ENCODE measurements at regions not wholly inside any gene's neighbourhood (a gene's known extent, or its start where the extent isn't known, plus 50 kb on each side); places are given as distances from the start of the nearest gene placed in this dataset.
"Not testable (repeated sequence)": the region's sequence is repeated elsewhere in the genome, so short reads cannot be mapped to it uniquely, and the experiment has no call there.

GRCh38 chr14:71629765-71630492 is 302.3 kb upstream of the RGS6 start:
- H3K27me3 Mint-ChIP-seq = no peaks in the 10 kb centered on the region

DNA sequence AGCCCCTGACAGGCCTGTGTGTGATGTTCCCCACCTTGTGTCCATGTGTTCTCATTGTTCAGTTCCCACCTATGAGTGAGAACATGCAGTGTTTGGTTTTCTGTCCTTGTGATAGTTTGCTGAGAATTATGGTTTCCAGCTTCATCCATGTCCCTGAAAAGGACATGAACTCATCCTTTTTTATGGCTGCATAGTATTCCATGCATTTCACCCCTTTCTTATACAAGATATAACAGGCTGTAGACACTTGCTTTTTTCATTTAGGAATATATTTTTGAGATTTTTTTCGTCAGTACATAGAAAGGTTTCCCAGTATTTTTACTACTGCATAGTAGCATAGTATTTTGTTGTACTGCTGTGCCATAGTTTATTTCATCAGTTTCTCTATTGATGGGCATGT is 301.2 kb upstream of the RGS6 start:
- not testable (repeated sequence) for DNase-seq (ENCODE audit: low spot score in 2 of 2); H3K27ac Mint-ChIP-seq; H3K27me3 Mint-ChIP-seq; H3K4me1 Mint-ChIP-seq; ATAC-seq (ENCODE audit: low read depth); H3K9me3 Mint-ChIP-seq; H3K4me3 Mint-ChIP-seq
- H3K36me3 Mint-ChIP-seq = peaks cover 46% of the 10 kb centered on the region

More at GRCh38 chr14:71629765-71630492, 302.3 kb upstream of the RGS6 start:
- no peak for ATAC-seq (ENCODE audit: low read depth)
- Mint-ChIP-seq H3K27ac (no peak overlapping the region), H3K4me3 (no peak overlapping the region), H3K4me1 (no peaks in the 10 kb centered on the region), H3K9me3 (no peaks in the 10 kb centered on the region), H3K36me3 (peaks cover 41% of the 10 kb centered on the region)
- DNase-seq (ENCODE audit: low spot score in 2 of 2) = no peak

DNA sequence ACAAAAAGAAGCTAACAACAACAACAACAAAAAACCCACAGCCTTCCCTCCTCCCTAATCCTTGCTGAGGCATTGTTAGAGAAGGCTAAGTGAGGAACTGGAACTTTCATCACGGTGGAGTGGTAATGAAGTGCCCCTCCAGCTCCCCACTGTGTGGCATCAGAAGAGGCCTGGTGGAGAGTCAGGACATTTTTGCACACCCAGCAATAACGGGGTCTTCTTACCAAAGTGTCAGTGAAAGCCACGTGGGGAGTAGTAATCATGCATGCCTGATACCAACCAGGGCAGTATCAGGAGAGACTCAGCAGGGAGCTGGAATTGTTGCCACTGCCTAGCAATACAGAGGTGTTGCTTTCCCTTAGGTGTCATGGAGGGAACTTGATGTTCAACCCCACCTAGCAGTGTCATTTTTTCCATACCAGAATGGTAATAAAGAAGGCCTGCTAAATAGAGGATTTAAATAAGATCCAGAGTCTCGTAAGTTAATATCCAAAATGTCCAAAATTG is 299.7 kb upstream of the RGS6 start:
- Mint-ChIP-seq H3K4me3 (no peak overlapping the region), H3K4me1 (no peaks in the 10 kb centered on the region), H3K36me3 (peaks cover 52% of the 10 kb centered on the region), H3K9me3 (peaks cover 2% of the 10 kb centered on the region), H3K27ac (no peak overlapping the region), H3K27me3 (no peaks in the 10 kb centered on the region)
- ATAC-seq (ENCODE audit: low read depth) (no peak), DNase-seq (ENCODE audit: low spot score in 2 of 2) (no peak)

DNA sequence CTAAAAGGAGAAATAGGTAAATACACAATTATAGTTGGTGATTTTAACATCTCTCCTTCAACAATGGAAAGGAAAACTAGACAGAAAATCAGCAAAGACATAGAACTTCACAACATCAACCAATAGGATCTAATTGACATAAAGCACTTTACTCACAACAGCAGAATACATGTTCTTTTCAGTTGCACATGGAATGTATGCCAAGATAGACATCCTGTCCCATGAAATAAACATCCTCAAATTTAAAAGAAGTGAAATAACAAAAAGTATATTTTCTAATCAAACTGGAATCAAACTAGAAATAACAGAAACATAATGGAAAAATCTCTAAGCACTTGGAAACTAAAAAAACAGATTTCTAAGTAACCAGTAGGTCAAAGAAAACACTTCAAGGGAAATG is 296.2 kb upstream of the RGS6 start:
- H3K36me3 Mint-ChIP-seq = peaks cover 42% of the 10 kb centered on the region

DNA sequence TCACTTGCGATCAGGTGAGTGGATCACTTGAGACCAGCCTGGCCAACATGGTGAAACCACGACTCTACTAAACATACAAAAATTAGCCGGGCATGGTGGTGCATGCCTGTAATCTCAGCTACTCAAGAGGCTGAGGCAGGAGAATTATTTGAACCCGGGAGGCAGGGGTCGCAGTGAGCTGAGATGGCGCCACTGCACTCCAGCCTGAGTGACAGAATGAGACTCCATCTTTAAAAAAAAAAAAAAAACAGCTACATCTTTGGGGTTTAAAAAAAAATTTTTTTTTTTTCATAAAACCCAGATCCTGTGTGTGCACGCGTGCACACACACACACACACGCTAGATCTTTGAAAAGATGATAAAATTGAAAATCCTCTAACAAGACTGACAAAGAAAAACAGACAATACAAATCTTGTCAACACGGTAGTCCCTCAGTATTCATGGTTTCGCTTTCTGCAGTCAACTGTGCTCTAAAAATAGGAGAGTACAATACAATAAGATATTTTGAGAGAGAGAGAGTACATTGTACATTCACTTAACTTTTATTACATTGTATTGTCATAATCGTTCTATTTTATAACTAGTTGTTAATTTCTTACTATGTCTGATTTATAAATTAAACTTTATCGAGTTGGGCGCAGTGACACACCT is 295.3 kb upstream of the RGS6 start:
- no peaks in the 10 kb centered on the region for H3K4me1 Mint-ChIP-seq
- H3K27me3 Mint-ChIP-seq = no peaks in the 10 kb centered on the region
- no peak overlapping the region for H3K4me3 Mint-ChIP-seq
- H3K9me3 Mint-ChIP-seq = peaks cover 5% of the 10 kb centered on the region
- ATAC-seq (ENCODE audit: low read depth) (no peak), DNase-seq (ENCODE audit: low spot score in 2 of 2) (no peak)
- peaks cover 46% of the 10 kb centered on the region for H3K36me3 Mint-ChIP-seq
- no peak overlapping the region for H3K27ac Mint-ChIP-seq

More for the DNA sequence above, 296.2 kb upstream of the RGS6 start:
- Mint-ChIP-seq H3K4me3 (no peak overlapping the region), H3K27ac (peak overlapping the region; percentile 19), H3K9me3 (peaks cover 4% of the 10 kb centered on the region), H3K4me1 (no peaks in the 10 kb centered on the region), H3K27me3 (no peaks in the 10 kb centered on the region)
- no peak for ATAC-seq (ENCODE audit: low read depth)
- DNase-seq (ENCODE audit: low spot score in 2 of 2) = no peak

DNA sequence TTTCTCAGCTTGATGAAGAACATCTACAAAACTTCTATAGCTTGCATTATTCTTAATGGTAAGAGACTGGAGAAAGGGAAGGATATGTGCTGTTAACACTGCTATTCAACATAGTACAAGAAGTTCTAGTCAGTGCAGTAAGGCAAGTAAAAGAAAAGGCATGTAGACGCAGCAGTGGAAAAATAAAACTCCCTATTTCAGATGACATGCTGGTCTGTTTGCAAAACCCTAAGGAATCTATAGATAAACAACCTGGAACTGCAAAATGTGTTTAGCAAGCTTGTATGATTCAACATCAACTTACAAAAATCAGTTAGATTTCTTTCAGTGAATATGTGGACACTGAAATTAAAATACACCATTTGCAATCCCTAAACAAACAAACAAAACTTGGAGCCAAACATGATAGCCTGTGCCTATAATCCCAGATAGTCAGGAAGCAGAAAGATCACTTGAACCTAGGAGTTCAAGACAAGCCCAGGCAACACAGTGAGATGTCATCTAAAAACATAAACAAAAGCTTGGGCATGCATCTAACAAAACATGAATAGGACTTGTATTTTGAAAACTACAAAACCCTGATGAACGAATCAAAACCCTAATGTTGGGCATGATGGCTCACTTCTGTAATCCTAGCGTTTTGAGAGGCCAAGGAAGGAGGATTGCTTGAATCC is 293.6 kb upstream of the RGS6 start:
- ATAC-seq (ENCODE audit: low read depth) (no peak), DNase-seq (ENCODE audit: low spot score in 2 of 2) (no peak)
- Mint-ChIP-seq H3K9me3 (peaks cover 14% of the 10 kb centered on the region), H3K27me3 (no peaks in the 10 kb centered on the region), H3K36me3 (peaks cover 50% of the 10 kb centered on the region), H3K4me3 (no peak overlapping the region), H3K4me1 (no peaks in the 10 kb centered on the region), H3K27ac (no peak overlapping the region)

GRCh38 chr14:71642715-71643114 is 289.5 kb upstream of the RGS6 start:
- H3K4me3 Mint-ChIP-seq = no peak overlapping the region
- H3K36me3 Mint-ChIP-seq = peaks cover 44% of the 10 kb centered on the region
- peaks cover 14% of the 10 kb centered on the region for H3K9me3 Mint-ChIP-seq
- ATAC-seq (ENCODE audit: low read depth) (no peak), DNase-seq (ENCODE audit: low spot score in 2 of 2) (no peak)
- no peak overlapping the region for H3K27ac Mint-ChIP-seq
- no peaks in the 10 kb centered on the region for H3K4me1 Mint-ChIP-seq
- no peaks in the 10 kb centered on the region for H3K27me3 Mint-ChIP-seq

DNA sequence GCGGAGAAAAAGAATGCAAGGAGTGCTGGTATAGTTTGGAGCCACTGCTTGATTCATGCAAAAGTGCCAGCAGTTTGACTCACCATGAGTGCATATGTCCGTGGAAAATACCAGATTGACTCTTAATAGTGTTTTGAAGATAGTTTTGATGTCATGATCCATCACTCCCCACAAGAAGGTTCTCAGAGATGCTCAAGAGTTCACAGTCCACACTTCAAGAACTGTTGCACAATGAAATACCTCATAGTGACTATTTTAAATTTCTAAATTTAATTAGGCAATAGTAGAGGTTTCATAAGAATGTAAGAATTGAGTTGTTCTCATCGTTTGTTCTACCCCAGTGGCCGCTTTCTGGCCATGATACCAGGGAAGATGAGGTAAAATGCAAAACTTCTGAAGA is 286.6 kb upstream of the RGS6 start:
- ATAC-seq (ENCODE audit: low read depth) = no peak
- Mint-ChIP-seq H3K4me3 (no peak overlapping the region), H3K36me3 (peaks cover 50% of the 10 kb centered on the region), H3K27ac (no peak overlapping the region), H3K4me1 (no peaks in the 10 kb centered on the region), H3K9me3 (peaks cover 17% of the 10 kb centered on the region), H3K27me3 (no peaks in the 10 kb centered on the region)
- DNase-seq (ENCODE audit: low spot score in 2 of 2) = no peak

GRCh38 chr14:71646518-71646917 is 285.7 kb upstream of the RGS6 start:
- Mint-ChIP-seq H3K27me3 (no peaks in the 10 kb centered on the region), H3K4me3 (no peak overlapping the region), H3K9me3 (peaks cover 16% of the 10 kb centered on the region), H3K4me1 (no peaks in the 10 kb centered on the region), H3K36me3 (peaks cover 51% of the 10 kb centered on the region), H3K27ac (no peak overlapping the region)
- DNase-seq (ENCODE audit: low spot score in 2 of 2) (no peak), ATAC-seq (ENCODE audit: low read depth) (no peak)

- peaks cover 15% of the 10 kb centered on the region for H3K9me3 Mint-ChIP-seq
- ATAC-seq (ENCODE audit: low read depth) (no peak), DNase-seq (ENCODE audit: low spot score in 2 of 2) (no peak)
- no peak overlapping the region for H3K27ac Mint-ChIP-seq
- H3K36me3 Mint-ChIP-seq = peaks cover 52% of the 10 kb centered on the region
- no peaks in the 10 kb centered on the region for H3K27me3 Mint-ChIP-seq
- H3K4me3 Mint-ChIP-seq = no peak overlapping the region
- H3K4me1 Mint-ChIP-seq = no peaks in the 10 kb centered on the region
Observed at GRCh38 chr14:71647086-71647784, 285.0 kb upstream of the RGS6 start.

- Mint-ChIP-seq H3K27ac (no peak overlapping the region), H3K4me3 (no peak overlapping the region), H3K27me3 (no peaks in the 10 kb centered on the region), H3K4me1 (no peaks in the 10 kb centered on the region), H3K36me3 (peaks cover 56% of the 10 kb centered on the region), H3K9me3 (peaks cover 11% of the 10 kb centered on the region)
- ATAC-seq (ENCODE audit: low read depth) (no peak), DNase-seq (ENCODE audit: low spot score in 2 of 2) (no peak)
Observed at GRCh38 chr14:71648725-71649124, 283.5 kb upstream of the RGS6 start.

DNA sequence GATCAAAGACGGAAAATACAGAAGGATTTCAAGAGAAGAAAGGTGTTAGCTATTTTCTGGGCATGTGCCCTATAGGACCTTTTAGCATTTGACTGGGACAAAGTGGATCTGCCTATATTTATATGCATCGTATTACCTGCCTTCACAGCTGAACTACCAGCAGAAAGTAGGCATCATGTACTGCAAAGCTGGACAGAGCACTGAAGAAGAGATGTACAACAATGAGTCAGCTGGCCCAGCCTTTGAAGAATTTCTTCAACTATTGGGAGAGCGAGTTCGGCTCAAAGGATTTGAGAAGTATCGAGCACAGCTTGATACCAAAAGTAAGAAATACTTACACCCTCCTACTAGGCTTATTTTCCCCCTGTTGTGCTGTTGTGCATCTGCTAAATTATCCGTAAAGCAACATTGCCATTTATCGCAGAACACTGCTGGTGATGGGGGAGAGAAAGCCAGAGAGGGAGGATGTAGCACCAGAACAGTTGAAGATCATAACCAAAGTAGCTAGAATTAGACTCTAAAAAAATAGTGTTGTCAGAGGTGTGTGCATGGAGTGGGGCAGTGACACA is 282.0 kb upstream of the RGS6 start:
- Mint-ChIP-seq H3K36me3 (peaks cover 63% of the 10 kb centered on the region), H3K9me3 (peaks cover 9% of the 10 kb centered on the region), H3K27ac (no peak overlapping the region), H3K27me3 (no peaks in the 10 kb centered on the region), H3K4me1 (no peaks in the 10 kb centered on the region), H3K4me3 (no peak overlapping the region)
- no peak for DNase-seq (ENCODE audit: low spot score in 2 of 2)
- no peak for ATAC-seq (ENCODE audit: low read depth)

DNA sequence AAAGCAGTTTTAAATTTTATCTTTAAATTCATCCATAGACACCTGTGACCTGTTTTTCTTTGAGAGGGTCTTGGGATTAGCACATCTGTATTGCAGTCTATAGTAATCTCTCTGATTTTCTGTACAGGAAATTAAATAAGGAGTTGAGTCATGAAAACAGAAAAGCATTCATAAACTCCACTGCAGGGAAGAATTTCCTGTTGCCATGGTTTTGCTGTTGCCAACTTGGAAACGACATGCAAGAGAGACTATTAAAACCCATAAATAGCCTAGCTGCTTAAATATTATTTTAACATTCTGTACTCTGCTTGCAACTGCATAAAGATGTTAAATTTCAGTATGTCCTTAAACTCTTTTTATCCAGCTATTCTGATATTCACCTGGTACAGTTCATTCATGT is 281.0 kb upstream of the RGS6 start:
- no peaks in the 10 kb centered on the region for H3K27me3 Mint-ChIP-seq
- peaks cover 9% of the 10 kb centered on the region for H3K9me3 Mint-ChIP-seq
- peaks cover 66% of the 10 kb centered on the region for H3K36me3 Mint-ChIP-seq
- no peaks in the 10 kb centered on the region for H3K4me1 Mint-ChIP-seq
- H3K27ac Mint-ChIP-seq = no peak overlapping the region
- ATAC-seq (ENCODE audit: low read depth) (no peak), DNase-seq (ENCODE audit: low spot score in 2 of 2) (no peak)
- H3K4me3 Mint-ChIP-seq = no peak overlapping the region

- Mint-ChIP-seq H3K27me3 (no peaks in the 10 kb centered on the region), H3K4me3 (no peak overlapping the region), H3K27ac (no peak overlapping the region), H3K4me1 (no peaks in the 10 kb centered on the region), H3K9me3 (peaks cover 9% of the 10 kb centered on the region), H3K36me3 (peaks cover 58% of the 10 kb centered on the region)
- ATAC-seq (ENCODE audit: low read depth) = no peak
- no peak for DNase-seq (ENCODE audit: low spot score in 2 of 2)
Observed at GRCh38 chr14:71652368-71652767, 279.9 kb upstream of the RGS6 start.
